Uterus (tissue), 3 donors: ENCODE measurements at regions not wholly inside any gene's neighbourhood (a gene's known extent, or its start where the extent isn't known, plus 50 kb on each side); places are given as distances from the start of the nearest gene placed in this dataset.

Experiments
- DNase-seq, 2 donors: peaks; one replicate each; pipeline ENCODE4 v3.0.0-alpha.2; 2019 to 2020
- H3K27ac ChIP-seq, 2 donors: fragments of 200-600 bp; sonication (generic); 1 replicate in 1 of 2; 2 replicates in 1 of 2; pipeline ENCODE4 v1.5.1; 2016 to 2018
- H3K27me3 ChIP-seq, 2 donors: fragments of 200-600 bp; sonication (generic); one replicate each; pipeline ENCODE4 v1.5.1; 2018 to 2019; ENCODE audit warnings: control low read depth in 1 of 2
- H3K36me3 ChIP-seq, 2 donors: fragments of 200-600 bp; sonication (generic); one replicate each; pipeline ENCODE4 v1.5.1; 2019; ENCODE audit warnings: control low read depth in 1 of 2
- H3K4me1 ChIP-seq, 2 donors: fragments of 200-600 bp; sonication (generic); one replicate each; pipeline ENCODE4 v1.5.1; 2018 to 2019; ENCODE audit warnings: control low read depth in 1 of 2
- H3K4me3 ChIP-seq, 2 donors: fragments of 200-600 bp; sonication (generic); 1 replicate in 1 of 2; 2 replicates in 1 of 2; pipeline ENCODE4 v1.5.1; 2018 to 2019; ENCODE audit warnings: mild to moderate bottlenecking in 1 of 2
- H3K9me3 ChIP-seq, 2 donors: fragments of 200-600 bp; sonication (generic); one replicate each; pipeline ENCODE4 v1.5.1; 2019; ENCODE audit warnings: control low read depth in 1 of 2
- CTCF ChIP-seq, 4 experiments: fragments of 200-600 bp in 2 of 4; fragments of 450-650 bp in 2 of 4; sonication (generic) in 2 of 4; IDR thresholded peaks; one replicate each; pipeline ENCODE4 v1.5.1; 2016 to 2019; ENCODE audit warnings: antibody characterized with exemption in 4 of 4, mild to moderate bottlenecking in 2 of 4, moderate library complexity in 1 of 4
- POLR2A ChIP-seq, 2 donors: fragments of 450-650 bp; IDR thresholded peaks; one replicate each; pipeline ENCODE4 v1.6.1; 2016; ENCODE audit warnings: antibody characterized with exemption in 2 of 2, mild to moderate bottlenecking in 1 of 2, moderate library complexity in 1 of 2
- intact Hi-C: fragments of 100-400 bp; cut with DNase I; formaldehyde crosslinking; loops from one replicate; pipeline ENCODE4 v1.15.1; 2023; ENCODE audit warnings: low total_unique reads
- donor health status: DM: yes; HTN: yes; CAD: no.

GRCh38 chr2:160730296-160730995 lies 236.8 kb upstream of the RBMS1 start:
- H3K36me3 ChIP-seq: no peaks in the 10 kb centered on the region
- H3K4me1 ChIP-seq: no peaks in the 10 kb centered on the region
- H3K27ac ChIP-seq: no peak overlapping the region
- DNase-seq: no peak
- intact Hi-C loops: no loop called here
- no peaks in the 10 kb centered on the region for H3K27me3 ChIP-seq
- no peaks in the 10 kb centered on the region for H3K9me3 ChIP-seq
- no peak overlapping the region for H3K4me3 ChIP-seq
- TF ChIP-seq CTCF (IDR thresholded peaks at IDR 0.05) (no peak), POLR2A (IDR thresholded peaks at IDR 0.05) (no peak)

- Histone ChIP-seq H3K9me3 (no peaks in the 10 kb centered on the region), H3K4me1 (no peaks in the 10 kb centered on the region)
- TF ChIP-seq POLR2A (IDR thresholded peaks at IDR 0.05) (no peak), CTCF (IDR thresholded peaks at IDR 0.05) (no peak)
Measured at GRCh38 chr2:160731415-160731814, 237.8 kb upstream of the RBMS1 start.

GRCh38 chr2:160731856-160732255 lies 238.2 kb upstream of the RBMS1 start:
- Histone ChIP-seq H3K4me3 (no peak overlapping the region), H3K36me3 (no peaks in the 10 kb centered on the region), H3K9me3 (no peaks in the 10 kb centered on the region), H3K27me3 (no peaks in the 10 kb centered on the region), H3K4me1 (no peaks in the 10 kb centered on the region), H3K27ac (no peak overlapping the region)
- no peak for DNase-seq
- intact Hi-C loops: no loop called here
- TF ChIP-seq POLR2A (IDR thresholded peaks at IDR 0.05) (no peak), CTCF (IDR thresholded peaks at IDR 0.05) (no peak)

More at GRCh38 chr2:160731415-160731814, 237.8 kb upstream of the RBMS1 start:
- H3K4me3 ChIP-seq: no peak overlapping the region
- intact Hi-C loops: no loop called here
- no peaks in the 10 kb centered on the region for H3K36me3 ChIP-seq
- DNase-seq: no peak
- no peak overlapping the region for H3K27ac ChIP-seq
- H3K27me3 ChIP-seq: no peaks in the 10 kb centered on the region

GRCh38 chr2:160735696-160736095 lies 242.1 kb upstream of the RBMS1 start:
- Histone ChIP-seq H3K4me3 (no peak overlapping the region), H3K4me1 (no peaks in the 10 kb centered on the region), H3K36me3 (no peaks in the 10 kb centered on the region), H3K9me3 (no peaks in the 10 kb centered on the region), H3K27ac (no peak overlapping the region), H3K27me3 (no peaks in the 10 kb centered on the region)
- intact Hi-C loops: no loop called here
- TF ChIP-seq POLR2A (IDR thresholded peaks at IDR 0.05) (no peak), CTCF (IDR thresholded peaks at IDR 0.05) (no peak)
- no peak for DNase-seq

GRCh38 chr2:160736148-160737028 lies 242.8 kb upstream of the RBMS1 start:
- no peaks in the 10 kb centered on the region for H3K4me1 ChIP-seq
- no peaks in the 10 kb centered on the region for H3K36me3 ChIP-seq
- H3K9me3 ChIP-seq: no peaks in the 10 kb centered on the region
- no peaks in the 10 kb centered on the region for H3K27me3 ChIP-seq
- intact Hi-C loops: no loop called here
- no peak overlapping the region for H3K4me3 ChIP-seq
- TF ChIP-seq CTCF (IDR thresholded peaks at IDR 0.05) (no peak), POLR2A (IDR thresholded peaks at IDR 0.05) (no peak)
- no peak overlapping the region for H3K27ac ChIP-seq
- DNase-seq: no peak
